GM23248 (cell line): ENCODE measurements at regions not wholly inside any gene's neighbourhood (a gene's known extent, or its start where the extent isn't known, plus 50 kb on each side); places are given as distances from the start of the nearest gene placed in this dataset.

Experiments used
- EZH2 ChIP-seq: fragments of 200-600 bp; sonication (generic); IDR thresholded peaks from 2 replicates; pipeline ENCODE4 v1.6.1; 2018; ENCODE audit warnings: antibody characterized with exemption, mild to moderate bottlenecking; ENCODE audit not compliant: insufficient read depth, poor library complexity, severe bottlenecking
- EZH2phosphoT487 ChIP-seq: fragments of 200-600 bp; sonication (generic); IDR thresholded peaks from 2 replicates; pipeline ENCODE4 v1.6.1; 2018; ENCODE audit warnings: antibody characterized with exemption, moderate library complexity, mild to moderate bottlenecking, low read depth; ENCODE audit not compliant: insufficient read depth

DNA sequence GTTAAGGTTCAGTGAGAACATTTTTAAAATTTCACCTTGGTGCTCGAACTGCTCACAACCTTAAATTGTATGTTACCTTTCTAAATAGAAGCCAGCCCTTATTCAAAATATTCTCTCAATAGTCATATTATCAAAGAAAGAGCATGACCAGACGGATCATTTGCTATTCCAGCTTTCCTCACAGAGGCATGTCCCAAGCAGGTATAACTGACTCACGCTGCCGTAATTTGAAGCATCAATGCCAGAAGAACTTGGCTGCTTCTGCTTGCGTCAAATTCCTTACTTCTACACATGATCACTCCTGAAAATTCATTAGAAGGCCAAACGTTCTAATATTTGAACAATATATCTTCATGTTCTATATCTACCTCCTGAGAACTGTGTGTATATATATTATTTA, 69.5 kb upstream of the VGLL4 start:
- TF ChIP-seq EZH2 (no peak), EZH2phosphoT487 (no peak)
